SH-SY5Y (cell line): ENCODE measurements at regions not wholly inside any gene's neighbourhood (a gene's known extent, or its start where the extent isn't known, plus 50 kb on each side); places are given as distances from the start of the nearest gene placed in this dataset.

Source experiments
- GATA2 ChIP-seq: IDR thresholded peaks from 2 replicates; pipeline ENCODE4 v1.6.1; 2011; ENCODE audit warnings: mild to moderate bottlenecking, low read depth, low read length
- GATA3 ChIP-seq: IDR thresholded peaks from 2 replicates; pipeline ENCODE4 v1.6.1; 2011; ENCODE audit warnings: low read depth, mild to moderate bottlenecking, low read length, moderate library complexity

GRCh38 chr2:120542911-120543527, 192.6 kb upstream of the GLI2 start:
- no peak for TF ChIP-seq GATA2
- TF ChIP-seq GATA3 = no peak
